ENCODE measurements at regions not wholly inside any gene's neighbourhood (a gene's known extent, or its start where the extent isn't known, plus 50 kb on each side); places are given as distances from the start of the nearest gene placed in this dataset.

- DNase-seq (ENCODE audit: low read depth, low spot score) = no peak
- no peaks in the 10 kb centered on the region for H3K79me2 ChIP-seq (ENCODE audit: insufficient read depth, low read length)
- no peaks in the 10 kb centered on the region for H3K36me3 ChIP-seq (ENCODE audit: control insufficient read depth in 1 of 2, insufficient read depth in 2 of 2, low read length in 2 of 2)
- intact Hi-C loops (cut with micrococcal nuclease) = no loop called here
- H2AFZ ChIP-seq (ENCODE audit: low read depth, low read length, poor library complexity, severe bottlenecking) = no peak overlapping the region
- RAD21 ChIA-PET (ENCODE audit: low non-redundant PET in 1 of 2, low total read pairs in 2 of 2, uncharacterized antibody in 2 of 2, unreplicated experiment in 2 of 2) = no interaction called here
- no peaks in the 10 kb centered on the region for H4K20me1 ChIP-seq (ENCODE audit: insufficient read depth)
- H3K4me3 ChIP-seq (replicated peaks in 1 of 2; ENCODE audit: low read depth in 1 of 2, low read length in 2 of 2) = no peak overlapping the region
- H3K9me3 ChIP-seq (ENCODE audit: control insufficient read depth in 1 of 2, insufficient read depth in 1 of 2, low read depth in 1 of 2, low read length in 2 of 2) = no peaks in the 10 kb centered on the region
- no peak overlapping the region for H3K27ac ChIP-seq (ENCODE audit: low read depth, low read length)
- H3K9ac ChIP-seq (ENCODE audit: low read length) = no peak overlapping the region
- CTCF ChIA-PET = no interaction called here
- no peaks in the 10 kb centered on the region for H3K9me2 ChIP-seq (ENCODE audit: insufficient read depth)
- peaks cover 0 to 5% of the 10 kb centered on the region in 2 experiments; a peak in 1 of 4 replicates for H3K4me1 ChIP-seq (ENCODE audit: control insufficient read depth in 1 of 2, insufficient read depth in 2 of 2, low read length in 2 of 2)
- no peak overlapping the region for H3K4me2 ChIP-seq (ENCODE audit: low read length)
- no peaks in the 10 kb centered on the region for H3K27me3 ChIP-seq (ENCODE audit: insufficient read depth, low read length)
- TF ChIP-seq SIN3A (IDR thresholded peaks at IDR 0.05; ENCODE audit: low read depth) (no peak), CEBPB (IDR thresholded peaks at IDR 0.05; ENCODE audit: low read depth) (no peak)
- TF ChIP-seq, protein P1, sequence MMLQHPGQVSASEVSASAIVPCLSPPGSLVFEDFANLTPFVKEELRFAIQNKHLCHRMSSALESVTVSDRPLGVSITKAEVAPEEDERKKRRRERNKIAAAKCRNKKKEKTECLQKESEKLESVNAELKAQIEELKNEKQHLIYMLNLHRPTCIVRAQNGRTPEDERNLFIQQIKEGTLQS (IDR thresholded peaks at IDR 0.05) = no peak
- BruUV-seq (replicated peaks) = no TSS peak
- no peak for ATAC-seq
- POLR2A ChIA-PET = no interaction called here
These were observed 321.4 kb downstream of the CDH2 start for GRCh38 chr18:27855486-27855885.

DNA sequence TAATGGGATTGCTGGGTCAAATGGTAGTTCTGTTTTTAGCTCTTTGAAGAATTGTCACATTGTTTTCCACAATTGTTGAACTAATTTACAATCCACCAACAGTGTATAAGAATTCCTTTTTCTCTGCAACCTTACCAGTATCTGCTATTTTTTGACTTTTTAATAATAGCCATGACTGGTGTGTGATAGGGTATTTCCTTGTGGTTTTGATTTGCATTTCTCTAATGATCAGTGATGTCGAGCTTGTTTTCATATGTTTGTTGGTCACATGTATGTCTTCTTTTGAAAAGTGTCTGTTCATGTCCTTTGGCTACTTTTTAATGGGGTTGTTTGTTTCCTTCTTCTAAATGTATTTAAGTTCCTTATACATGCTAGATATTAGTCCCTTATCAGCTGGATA lies 322.3 kb downstream of the CDH2 start:
- DNase-seq (ENCODE audit: low read depth, low spot score) (no peak), ATAC-seq (no peak)
- Histone ChIP-seq H3K4me1 (ENCODE audit: control insufficient read depth in 1 of 2, insufficient read depth in 2 of 2, low read length in 2 of 2) (no peaks in the 10 kb centered on the region), H3K27me3 (ENCODE audit: insufficient read depth, low read length) (no peaks in the 10 kb centered on the region), H3K36me3 (ENCODE audit: control insufficient read depth in 1 of 2, insufficient read depth in 2 of 2, low read length in 2 of 2) (no peaks in the 10 kb centered on the region), H3K9me3 (ENCODE audit: control insufficient read depth in 1 of 2, insufficient read depth in 1 of 2, low read depth in 1 of 2, low read length in 2 of 2) (no peaks in the 10 kb centered on the region), H3K4me3 (replicated peaks in 1 of 2; ENCODE audit: low read depth in 1 of 2, low read length in 2 of 2) (no peak overlapping the region), H3K9ac (ENCODE audit: low read length) (no peak overlapping the region), H3K79me2 (ENCODE audit: insufficient read depth, low read length) (no peaks in the 10 kb centered on the region), H3K27ac (ENCODE audit: low read depth, low read length) (no peak overlapping the region), H3K9me2 (ENCODE audit: insufficient read depth) (no peaks in the 10 kb centered on the region), H3K4me2 (ENCODE audit: low read length) (no peak overlapping the region), H2AFZ (ENCODE audit: low read depth, low read length, poor library complexity, severe bottlenecking) (no peak overlapping the region), H4K20me1 (ENCODE audit: insufficient read depth) (no peaks in the 10 kb centered on the region)
- ChIA-PET CTCF (no interaction called here), RAD21 (ENCODE audit: low non-redundant PET in 1 of 2, low total read pairs in 2 of 2, uncharacterized antibody in 2 of 2, unreplicated experiment in 2 of 2) (no interaction called here), POLR2A (no interaction called here)
- BruUV-seq (replicated peaks) = no TSS peak
- intact Hi-C loops (cut with micrococcal nuclease) = no loop called here
- no peak for TF ChIP-seq EGR1 (IDR thresholded peaks at IDR 0.05; ENCODE audit: low read depth)
- no peak for TF ChIP-seq CTCF (IDR thresholded peaks at IDR 0.05 in 2 of 3, conservative IDR thresholded peaks at IDR 0.05 in 1 of 3; ENCODE audit: borderline replicate concordance in 1 of 3, insufficient read depth in 1 of 3, low read depth in 2 of 3, low read length in 2 of 3)
- TF ChIP-seq RAD21 (IDR thresholded peaks at IDR 0.05; ENCODE audit: low read depth) = no peak
- no peak for TF ChIP-seq EZH2phosphoT487 (IDR thresholded peaks at IDR 0.05; ENCODE audit: borderline replicate concordance)
- TF ChIP-seq SP1 (IDR thresholded peaks at IDR 0.05; ENCODE audit: low read depth) = no peak

Measured in HCT116 (cell line).